OCI-LY1 (cell line): ENCODE measurements at regions not wholly inside any gene's neighbourhood (a gene's known extent, or its start where the extent isn't known, plus 50 kb on each side); places are given as distances from the start of the nearest gene placed in this dataset.

Experiments
- EZH2 ChIP-seq: fragments of 200-600 bp; sonication (generic), shearing (Covaris generic); IDR thresholded peaks from 2 replicates; pipeline ENCODE4 v1.8.0; 2017; ENCODE audit warnings: borderline replicate concordance, mixed run types, mild to moderate bottlenecking, antibody characterized with exemption, low read length, moderate library complexity, mixed read lengths
- TF ChIP-seq, protein P1 (sequence below): fragments of 200-600 bp; sonication (generic), shearing (Covaris generic); IDR thresholded peaks from 2 replicates; pipeline ENCODE4 v1.5.1; 2017; ENCODE audit warnings: mild to moderate bottlenecking, antibody characterized with exemption, low read length, moderate library complexity, mixed read lengths

DNA sequence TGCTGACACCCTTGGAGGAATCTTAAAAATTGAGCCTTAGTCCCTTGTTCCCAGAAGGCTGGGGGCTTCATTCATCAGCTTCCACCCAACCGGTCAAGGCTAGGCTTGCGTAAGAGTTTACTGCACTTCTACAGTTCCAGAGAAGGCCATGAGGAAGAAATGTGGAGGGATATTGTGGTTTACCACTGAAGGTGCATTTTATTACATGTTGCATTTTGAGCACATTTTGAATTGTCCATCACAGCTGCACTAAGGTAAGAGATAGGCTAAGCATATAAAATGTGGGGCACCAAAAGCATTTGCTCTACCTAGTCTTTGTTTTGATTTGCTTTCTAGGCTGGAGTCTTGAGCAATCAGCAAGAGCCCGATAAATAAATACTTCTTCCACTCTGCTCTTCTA lies 167.1 kb upstream of the PAPPA start:
- TF ChIP-seq, protein P1, sequence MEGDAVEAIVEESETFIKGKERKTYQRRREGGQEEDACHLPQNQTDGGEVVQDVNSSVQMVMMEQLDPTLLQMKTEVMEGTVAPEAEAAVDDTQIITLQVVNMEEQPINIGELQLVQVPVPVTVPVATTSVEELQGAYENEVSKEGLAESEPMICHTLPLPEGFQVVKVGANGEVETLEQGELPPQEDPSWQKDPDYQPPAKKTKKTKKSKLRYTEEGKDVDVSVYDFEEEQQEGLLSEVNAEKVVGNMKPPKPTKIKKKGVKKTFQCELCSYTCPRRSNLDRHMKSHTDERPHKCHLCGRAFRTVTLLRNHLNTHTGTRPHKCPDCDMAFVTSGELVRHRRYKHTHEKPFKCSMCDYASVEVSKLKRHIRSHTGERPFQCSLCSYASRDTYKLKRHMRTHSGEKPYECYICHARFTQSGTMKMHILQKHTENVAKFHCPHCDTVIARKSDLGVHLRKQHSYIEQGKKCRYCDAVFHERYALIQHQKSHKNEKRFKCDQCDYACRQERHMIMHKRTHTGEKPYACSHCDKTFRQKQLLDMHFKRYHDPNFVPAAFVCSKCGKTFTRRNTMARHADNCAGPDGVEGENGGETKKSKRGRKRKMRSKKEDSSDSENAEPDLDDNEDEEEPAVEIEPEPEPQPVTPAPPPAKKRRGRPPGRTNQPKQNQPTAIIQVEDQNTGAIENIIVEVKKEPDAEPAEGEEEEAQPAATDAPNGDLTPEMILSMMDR = no peak
- TF ChIP-seq EZH2 = no peak
